Heart left ventricle (tissue), 16 donors: ENCODE measurements at regions not wholly inside any gene's neighbourhood (a gene's known extent, or its start where the extent isn't known, plus 50 kb on each side); places are given as distances from the start of the nearest gene placed in this dataset.

Experiments
- ATAC-seq, 4 donors: fragments of 200-7000 bp; cut with Tn5 transposase; one replicate each; pipeline ENCODE4 v1.9.1; 2020 to 2022; ENCODE audit warnings: moderate library complexity in 4 of 4, mild to moderate bottlenecking in 3 of 4, moderate number of reproducible peaks in 1 of 4
- DNase-seq, 5 donors: peaks; one replicate each; pipeline ENCODE4 v3.0.0-alpha.2; 2020
- H3K27ac ChIP-seq, 12 donors: fragments of 200-600 bp; sonication (generic) in 4 of 12; one replicate each; pipeline versions ENCODE4 v1.5.0 to v1.8.0; 2016 to 2022; ENCODE audit warnings: mild to moderate bottlenecking in 2 of 12
- H3K27me3 ChIP-seq, 9 donors: fragments of 200-600 bp; sonication (generic) in 2 of 9; one replicate each; pipeline versions ENCODE4 v1.5.1 to v1.8.0; 2016 to 2022; ENCODE audit warnings: mild to moderate bottlenecking in 3 of 9
- H3K36me3 ChIP-seq, 9 donors: fragments of 200-600 bp; sonication (generic) in 2 of 9; one replicate each; pipeline versions ENCODE4 v1.5.0 to v1.8.0; 2018 to 2022; ENCODE audit warnings: mild to moderate bottlenecking in 2 of 9
- H3K4me1 ChIP-seq, 12 donors: fragments of 200-600 bp; sonication (generic) in 4 of 12; one replicate each; pipeline versions ENCODE4 v1.5.0 to v1.8.0; 2016 to 2022; ENCODE audit warnings: mild to moderate bottlenecking in 3 of 12
- H3K4me3 ChIP-seq, 12 donors: fragments of 200-600 bp; sonication (generic) in 4 of 12; one replicate each; pipeline versions ENCODE4 v1.5.0 to v1.8.0; 2017 to 2022; ENCODE audit warnings: mild to moderate bottlenecking in 9 of 12, moderate library complexity in 4 of 12
- H3K9me3 ChIP-seq, 12 donors: fragments of 200-600 bp; sonication (generic) in 4 of 12; one replicate each; pipeline versions ENCODE4 v1.5.0 to v1.8.0; 2016 to 2022; ENCODE audit warnings: mild to moderate bottlenecking in 1 of 12
- CTCF ChIP-seq, 12 donors: fragments of 200-600 bp; sonication (generic) in 4 of 12; IDR thresholded peaks; one replicate each; pipeline versions ENCODE4 v1.5.0 to v1.8.0; 2018 to 2022; ENCODE audit warnings: antibody characterized with exemption in 12 of 12, mild to moderate bottlenecking in 5 of 12
- POLR2A ChIP-seq, 2 donors: fragments of 450-650 bp; IDR thresholded peaks; one replicate each; pipeline ENCODE4 v1.6.1; 2017; ENCODE audit warnings: antibody characterized with exemption in 2 of 2, mild to moderate bottlenecking in 2 of 2, moderate library complexity in 2 of 2
- WGBS, 4 donors: extraction: QIAGEN DNeasy Blood & Tissue Kit in 2 of 4; methylation state at CpG; one replicate each; pipeline versions ENCODE4 v1.1.5 to v1.1.7; 2013 to 2018; 5-methylcytosine and 5-hydroxymethylcytosine counted together
- intact Hi-C, 10 donors: fragments of 100-400 bp; cut with DNase I; formaldehyde crosslinking; loops; one replicate each; pipeline versions ENCODE4 v1.11.1 to v1.14.2; 2022
- donor health status: ischemic (EF 13 %, LVEDD 7.1; RV severe dilation, severe dysfunction).
- donor health status: healthy with polysubstance abuse.
- donor health status: DM: no; HTN: yes; CAD: no.
- donor health status: DM: no; HTN: no; CAD: no.
- donor health status: ischemic (EF 25% LVEDD 6.9; RV normal size, moderate dysfunction).
- donor health status: ischemic (EF 25% LVEDD 5.7; RV mildly dilated, moderate dysfunction).
- donor health status: healthy.
- donor health status: DM: yes; HTN: yes; CAD: no.
- donor health status: ischemic (EF 35%, LVEDD 5.7; RV mildly dilated, moderate dysfunction).
- donor health status: nonischemic (EF 11% LVEDD 7.7; RV severe dilation, severe dysfunction).
- donor health status: DM: yes; HTN: yes; CAD: no.
- donor health status: PGD.
- donor health status: ischemic (EF 29% LVEDD 5.4; RV normal size, mild dysfunction).
- donor health status: nonischemic (EF 23%, LVEDD 6.1; RV moderate dilation, normal function).

GRCh38 chr7:136403591-136403990, 426.4 kb upstream of the MTPN start:
- H3K27me3 ChIP-seq, result peaks cover 0 to 3% (median 0%) of the 10 kb centered on the region in 9 donors
- no peak overlapping the region for H3K27ac ChIP-seq
- no peaks in the 10 kb centered on the region for H3K36me3 ChIP-seq
- no peak overlapping the region for H3K4me3 ChIP-seq
- H3K4me1 ChIP-seq, result peaks cover 0 to 5% (median 0%) of the 10 kb centered on the region in 12 donors
- no peaks in the 10 kb centered on the region for H3K9me3 ChIP-seq
- DNase-seq (no peak), ATAC-seq (no peak)
- intact Hi-C loops, result loop anchor here in 8 of 10 donors (5.0 to 10.0 kb wide), 6 partner anchors 459 to 1191 kb away; no protein-coding TSS in a partner anchor
- TF ChIP-seq POLR2A (IDR thresholded peaks at IDR 0.05), result no peak
- TF ChIP-seq CTCF (IDR thresholded peaks at IDR 0.05), result no peak
- WGBS, 4 donors, result 90 to 96% (median 92%) methylated on average over 4 of the region's 4 CpGs

- TF ChIP-seq CTCF (IDR thresholded peaks at IDR 0.05), result no peak
- TF ChIP-seq POLR2A (IDR thresholded peaks at IDR 0.05), result no peak
- H3K4me3 ChIP-seq, result no peak overlapping the region
- intact Hi-C loops, result loop anchor here in 8 of 10 donors (5.0 to 10.0 kb wide), 6 partner anchors 461 to 1194 kb away; no protein-coding TSS in a partner anchor
- no peaks in the 10 kb centered on the region for H3K9me3 ChIP-seq
- ATAC-seq, result no peak
- H3K27me3 ChIP-seq, result no peaks in the 10 kb centered on the region
- DNase-seq, result no peak
- H3K27ac ChIP-seq, result no peak overlapping the region
- no peaks in the 10 kb centered on the region for H3K4me1 ChIP-seq
- H3K36me3 ChIP-seq, result no peaks in the 10 kb centered on the region
- 69 to 90% (median 82%) methylated on average over 5 of the region's 5 CpGs for whole genome bisulfite sequencing, 4 donors
Measured at GRCh38 chr7:136400877-136401276, 423.7 kb upstream of the MTPN start.

- no peak overlapping the region for H3K4me3 ChIP-seq
- no peaks in the 10 kb centered on the region for H3K36me3 ChIP-seq
- intact Hi-C loops, result no loop called here
- no peaks in the 10 kb centered on the region for H3K9me3 ChIP-seq
- ATAC-seq (no peak), DNase-seq (no peak)
- H3K4me1 ChIP-seq, result no peaks in the 10 kb centered on the region
- TF ChIP-seq POLR2A (IDR thresholded peaks at IDR 0.05), result no peak
- no peak for TF ChIP-seq CTCF (IDR thresholded peaks at IDR 0.05)
- WGBS, 4 donors, result 53 to 66% (median 61%) methylated on average over 2 of the region's 2 CpGs
- H3K27ac ChIP-seq, result no peak overlapping the region
- no peaks in the 10 kb centered on the region for H3K27me3 ChIP-seq
Measured at GRCh38 chr7:136399385-136399784, 422.2 kb upstream of the MTPN start.

- Histone ChIP-seq H3K27ac (no peak overlapping the region), H3K36me3 (no peaks in the 10 kb centered on the region), H3K9me3 (no peaks in the 10 kb centered on the region), H3K4me3 (no peak overlapping the region), H3K27me3 (no peaks in the 10 kb centered on the region), H3K4me1 (no peaks in the 10 kb centered on the region)
- TF ChIP-seq CTCF (IDR thresholded peaks at IDR 0.05) (no peak), POLR2A (IDR thresholded peaks at IDR 0.05) (no peak)
- intact Hi-C loops, result no loop called here
- ATAC-seq (no peak), DNase-seq (no peak)
- WGBS, 4 donors, result 63 to 84% (median 71%) methylated on average over 2 of the region's 2 CpGs
Measured at GRCh38 chr7:136392856-136393255, 415.7 kb upstream of the MTPN start.
